K562 (cell line): ENCODE measurements at regions not wholly inside any gene's neighbourhood (a gene's known extent, or its start where the extent isn't known, plus 50 kb on each side); places are given as distances from the start of the nearest gene placed in this dataset.

Source experiments
- ATAC-seq: fragments of 200-7000 bp; cut with Tn5 transposase; 3 replicates; pipeline ENCODE4 v1.9.1; 2020; ENCODE audit warnings: moderate library complexity
- BruUV-seq: library from RNA; stranded (reverse); fragments of 400-500 nt; replicated peaks from 2 replicates; lab custom pipeline; 2021; lab: Mats Ljungman, UMichigan
- CTCF ChIA-PET: fragments of 300-600 bp; formaldehyde crosslinking; extraction: SDS; loops from one replicate; lab custom pipeline; 2021; ENCODE audit warnings: low intra/inter-chr PET ratio; lab: Yijun Ruan, JAX
- POLR2A ChIA-PET: fragments of 300-600, 350-650 bp; sonication (Branson Sonifier 250); formaldehyde crosslinking; extraction: SDS; loops from one replicate; lab custom pipeline; 2021; ENCODE audit warnings: antibody characterized with exemption, inconsistent platforms; lab: Yijun Ruan, JAX
- DNase-seq, 4 experiments: peaks; one replicate each; pipeline versions ENCODE4 v3.0.0 to v3.0.0-alpha.2; 2011 to 2018; ENCODE audit warnings: low spot score in 3 of 4, mixed read lengths in 3 of 4; ENCODE audit errors: extremely low read depth in 1 of 4
- FAIRE-seq: peaks from 2 replicates; lab custom pipeline; 2011; peaks lifted over from hg19 to GRCh38; lab: Jason Lieb, UNC
- H2AFZ ChIP-seq: 2 replicates; pipeline ENCODE4 v1.6.0; 2011; ENCODE audit warnings: low read depth, low read length, control low read depth, inconsistent platforms
- H3K27ac ChIP-seq: fragments of 200-600 bp; 3 replicates; pipeline ENCODE4 v1.8.0; 2011; ENCODE audit warnings: low read depth, mild to moderate bottlenecking, control low read depth, inconsistent platforms, low read length, moderate library complexity, mixed read lengths; ENCODE audit errors: extremely low read depth
- H3K27me3 ChIP-seq, 2 experiments: fragments of 300-600 bp in 1 of 2; 2 replicates in 1 of 2; 3 replicates in 1 of 2; pipeline versions ENCODE4 v1.6.0 to v1.8.0; 2011; ENCODE audit warnings: inconsistent platforms in 2 of 2, low read length in 2 of 2, mild to moderate bottlenecking in 1 of 2, mixed read lengths in 1 of 2, moderate library complexity in 1 of 2; ENCODE audit not compliant: control insufficient read depth in 2 of 2, insufficient read depth in 2 of 2
- H3K36me3 ChIP-seq: fragments of 300-600 bp; 3 replicates; pipeline ENCODE4 v1.8.0; 2011; ENCODE audit warnings: mild to moderate bottlenecking, low read length, inconsistent platforms; ENCODE audit not compliant: control insufficient read depth, insufficient read depth
- H3K4me1 ChIP-seq, 2 experiments: fragments of 200-600 bp in 1 of 2; replicated peaks in 1 of 2; 2 replicates in 1 of 2; 3 replicates in 1 of 2; pipeline versions ENCODE4 v1.5.1 to v1.8.0; 2011; ENCODE audit warnings: inconsistent platforms in 2 of 2, low read length in 2 of 2, mild to moderate bottlenecking in 1 of 2, mixed read lengths in 1 of 2, moderate library complexity in 1 of 2; ENCODE audit not compliant: control insufficient read depth in 2 of 2, insufficient read depth in 2 of 2
- H3K4me2 ChIP-seq: 2 replicates; pipeline ENCODE4 v1.6.1; 2011; ENCODE audit warnings: low read length, control low read depth, inconsistent platforms, mixed read lengths; ENCODE audit not compliant: insufficient read depth
- H3K4me3 ChIP-seq: fragments of 200-600 bp; sonication (generic), shearing (Covaris generic); 2 replicates; pipeline ENCODE4 v1.5.1; 2016; ENCODE audit warnings: control low read depth, inconsistent platforms
- H3K79me2 ChIP-seq: fragments of 200-600 bp; 3 replicates; pipeline ENCODE4 v1.8.0; 2011; ENCODE audit warnings: low read length, inconsistent platforms; ENCODE audit not compliant: control insufficient read depth, insufficient read depth
- H3K9ac ChIP-seq, 2 experiments: 2 replicates each; pipeline versions ENCODE4 v1.6.0 to v1.6.1; 2011; ENCODE audit warnings: low read depth in 2 of 2, low read length in 2 of 2, control low read depth in 1 of 2, inconsistent platforms in 1 of 2, mild to moderate bottlenecking in 1 of 2, mixed read lengths in 1 of 2; ENCODE audit not compliant: insufficient read depth in 1 of 2
- H3K9me1 ChIP-seq: one replicate; pipeline ENCODE4 v1.6.0; 2011; ENCODE audit warnings: inconsistent platforms, mild to moderate bottlenecking, low read length, moderate library complexity; ENCODE audit not compliant: control insufficient read depth, insufficient read depth
- H3K9me3 ChIP-seq: replicated peaks from 2 replicates; pipeline ENCODE4 v1.5.1; 2011; ENCODE audit warnings: low read depth, low read length, inconsistent platforms; ENCODE audit not compliant: control insufficient read depth, insufficient read depth
- H4K20me1 ChIP-seq: replicated peaks from 2 replicates; pipeline ENCODE4 v1.6.1; 2011; ENCODE audit warnings: low read length, inconsistent platforms, mixed read lengths; ENCODE audit not compliant: control insufficient read depth, insufficient read depth
- C11orf30 ChIP-seq: fragments of 450-650 bp; IDR thresholded peaks from 2 replicates; pipeline ENCODE4 v1.6.1; 2016; ENCODE audit warnings: low read depth, mild to moderate bottlenecking
- FOXA3 ChIP-seq, 2 experiments: fragments of 450-650 bp in 1 of 2; sonication (generic) in 1 of 2; formaldehyde crosslinking; IDR thresholded peaks in 1 of 2; conservative IDR thresholded peaks in 1 of 2; 2 replicates each; pipeline versions ENCODE4 v1.4.0 to v1.8.0; 2020 to 2022; ENCODE audit warnings: mild to moderate bottlenecking in 2 of 2, missing genetic modification reagents in 1 of 2
- L3MBTL2 ChIP-seq: fragments of 450-650 bp; IDR thresholded peaks from 2 replicates; pipeline ENCODE4 v1.6.1; 2016; ENCODE audit warnings: mild to moderate bottlenecking, moderate library complexity
- MAFG ChIP-seq: fragments of 450-650 bp; conservative IDR thresholded peaks from 2 replicates; pipeline ENCODE4 v1.6.1; 2016; ENCODE audit warnings: missing genetic modification characterization, missing compliant biosample characterization
- NRF1 ChIP-seq, 2 experiments: fragments of 450-650 bp; IDR thresholded peaks in 1 of 2; conservative IDR thresholded peaks in 1 of 2; 2 replicates each; pipeline ENCODE4 v1.6.1; 2014; ENCODE audit warnings: mild to moderate bottlenecking in 2 of 2
- PBX2 ChIP-seq, 2 experiments: IDR thresholded peaks in 1 of 2; conservative IDR thresholded peaks in 1 of 2; 2 replicates each; pipeline ENCODE4 v1.6.1; 2016; ENCODE audit warnings: low read depth in 2 of 2, mild to moderate bottlenecking in 1 of 2, missing compliant biosample characterization in 1 of 2, missing genetic modification characterization in 1 of 2, moderate library complexity in 1 of 2
- PKNOX1 ChIP-seq: fragments of 450-650 bp; IDR thresholded peaks from 2 replicates; pipeline ENCODE4 v1.6.1; 2016
- POLR2H ChIP-seq: IDR thresholded peaks from 2 replicates; pipeline ENCODE4 v1.6.1; 2016; ENCODE audit warnings: missing genetic modification characterization, low read depth, mild to moderate bottlenecking, control low read depth, missing compliant biosample characterization, moderate library complexity
- ZNF174 ChIP-seq: fragments of 250-450 bp; sonication (Bioruptor Pico); IDR thresholded peaks from 2 replicates; pipeline ENCODE4 v1.4.0; 2020; ENCODE audit warnings: mild to moderate bottlenecking
- WGBS: fragments of 100-300 bp; shearing (Covaris generic); methylation state at CpG from one replicate; pipeline ENCODE4 v1.1.6; 2016; ENCODE audit warnings: low coverage, mixed read lengths; ENCODE audit not compliant: insufficient coverage; ENCODE audit errors: missing lambda C conversion rate; 5-methylcytosine and 5-hydroxymethylcytosine counted together
- in situ Hi-C: fragments of 300-500 bp; cut with MboI; formaldehyde crosslinking; loops from 4 replicates; pipeline ENCODE4 v1.15.0; 2018; ENCODE audit warnings: inconsistent platforms, mixed read lengths
- intact Hi-C: fragments of 100-400 bp; cut with micrococcal nuclease; formaldehyde crosslinking; loops from 2 replicates; pipeline ENCODE4 v1.14.2; 2022

GRCh38 chr5:108436696-108437095 is 54.8 kb upstream of the FBXL17 start:
- Histone ChIP-seq H3K4me2 (peak overlapping the region; percentile 38; the same call in 1 of the 2 replicates), H3K4me3 (no peak overlapping the region), H4K20me1 (no peaks in the 10 kb centered on the region), H3K27me3 (no peaks in the 10 kb centered on the region), H3K9me1 (no peaks in the 10 kb centered on the region), H3K9ac (no peak overlapping the region; a peak in 1 of 4 replicates), H3K27ac (no peak overlapping the region), H3K4me1 (no peaks in the 10 kb centered on the region), H3K36me3 (no peaks in the 10 kb centered on the region), H3K9me3 (no peaks in the 10 kb centered on the region), H2AFZ (peak overlapping the region; percentile 56; the same call in 1 of the 2 replicates), H3K79me2 (no peaks in the 10 kb centered on the region)
- CTCF ChIA-PET = no interaction called here
- WGBS = 2% methylated on average over 5 of the region's 5 CpGs
- BruUV-seq = no TSS peak
- DNase-seq (no peak), ATAC-seq (no peak; the same call in 2 of the 3 replicates), FAIRE-seq (no peak)
- in situ Hi-C loops = no loop called here
- POLR2A ChIA-PET = interaction anchor here (0.6 to 1.2 kb wide), 2 partner anchors 18 to 28 kb away, joined by 3 to 5 read pairs; no protein-coding TSS in a partner anchor
- TF ChIP-seq FOXA3 (CRISPR knock-in tag; conservative IDR thresholded peaks at IDR 0.05 in 1 of 2, IDR thresholded peaks at IDR 0.05 in 1 of 2) (0 out of 4 replicates have a peak, but pooled peaks of 1 of the 2 experiments have one; percentile 15), L3MBTL2 (peak; percentile 28; the same call in 1 of the 2 replicates), PKNOX1 (peak; percentile 35; the same call in 1 of the 2 replicates), C11orf30 (peak; percentile 20; the same call in 1 of the 2 replicates), NRF1 (conservative IDR thresholded peaks at IDR 0.05 in 1 of 2, IDR thresholded peaks at IDR 0.05 in 1 of 2) (0 out of 4 replicates have a peak, but pooled peaks of 1 of the 2 experiments have one; percentile 31), POLR2H (no peak), PBX2 (CRISPR knock-in tag; IDR thresholded peaks at IDR 0.05; ENCODE audit: low read depth) (no peak), PBX2 (tag; conservative IDR thresholded peaks at IDR 0.05; ENCODE audit: low read depth) (peak; percentile 45; the same call in 1 of the 2 replicates), MAFG (tag) (0 out of 2 replicates have a peak, but pooled peaks have one; percentile 23), ZNF174 (CRISPR knock-in tag) (no peak)
- intact Hi-C loops = no loop called here
